ENCODE measurements at regions not wholly inside any gene's neighbourhood (a gene's known extent, or its start where the extent isn't known, plus 50 kb on each side); places are given as distances from the start of the nearest gene placed in this dataset.

- no peak for DNase-seq
Measured at GRCh38 chr9:85249313-85249621, 492.5 kb downstream of the AGTPBP1 start.

- DNase-seq = no peak
Measured at GRCh38 chr9:85248514-85249312, 493.0 kb downstream of the AGTPBP1 start.

- no peak for DNase-seq
Measured at GRCh38 chr9:85246541-85246940, 495.2 kb downstream of the AGTPBP1 start.

GRCh38 chr9:85244856-85245255 is 496.9 kb downstream of the AGTPBP1 start:
- no peak for DNase-seq

- no peak for DNase-seq
Measured at GRCh38 chr9:85243977-85244376, 497.8 kb downstream of the AGTPBP1 start.

- DNase-seq = no peak
Measured at GRCh38 chr9:85237478-85237877, 504.3 kb downstream of the AGTPBP1 start.

- DNase-seq = no peak
Measured at GRCh38 chr9:85230081-85230480, 511.7 kb downstream of the AGTPBP1 start.

GRCh38 chr9:85228111-85228855 is 513.5 kb downstream of the AGTPBP1 start:
- DNase-seq = no peak

- DNase-seq = no peak
Measured at GRCh38 chr9:85225180-85225579, 516.6 kb downstream of the AGTPBP1 start.

GRCh38 chr9:85224729-85225128 is 517.0 kb downstream of the AGTPBP1 start:
- DNase-seq = no peak

GRCh38 chr9:85224301-85224700 is 517.5 kb downstream of the AGTPBP1 start:
- no peak for DNase-seq

- DNase-seq = no peak
Measured at GRCh38 chr9:85223506-85224125, 518.1 kb downstream of the AGTPBP1 start.

- no peak for DNase-seq
Measured at GRCh38 chr9:85216601-85217000, 525.2 kb downstream of the AGTPBP1 start.

GRCh38 chr9:85215961-85216360 is 525.8 kb downstream of the AGTPBP1 start:
- DNase-seq = no peak

- no peak for DNase-seq
Measured at GRCh38 chr9:85215416-85215815, 526.3 kb downstream of the AGTPBP1 start.

- DNase-seq = no peak
Measured at GRCh38 chr9:85213650-85214607, 527.8 kb downstream of the AGTPBP1 start.

GRCh38 chr9:85212887-85213286 is 528.9 kb downstream of the AGTPBP1 start:
- no peak for DNase-seq

- DNase-seq = no peak
Measured at GRCh38 chr9:85212209-85212608, 529.5 kb downstream of the AGTPBP1 start.

GRCh38 chr9:85208666-85209065 is 533.1 kb downstream of the AGTPBP1 start:
- no peak for DNase-seq

GRCh38 chr9:85204176-85204575 is 534.6 kb downstream of the NTRK2 start:
- DNase-seq = no peak

- DNase-seq = no peak
Measured at GRCh38 chr9:85202596-85202995, 533.1 kb downstream of the NTRK2 start.

- DNase-seq = no peak
Measured at GRCh38 chr9:85200726-85201404, 531.3 kb downstream of the NTRK2 start.

All from activated naive CD4-positive, alpha-beta T cell treated with Interleukin-2 at 50 U/mL for 16 hours (primary cell).